ENCODE measurements at regions not wholly inside any gene's neighbourhood (a gene's known extent, or its start where the extent isn't known, plus 50 kb on each side); places are given as distances from the start of the nearest gene placed in this dataset.
A peak's percentile ranks its signal among the peaks of the same experiment; 100 is the strongest.

GRCh38 chr11:115624065-115624464 is 119.8 kb upstream of the CADM1 start:
- Mint-ChIP-seq H3K4me3 (peak overlapping the region; percentile 1), H3K36me3 (ENCODE audit: low read depth) (no peaks in the 10 kb centered on the region), H3K27me3 (ENCODE audit: low read depth) (no peaks in the 10 kb centered on the region), H3K27ac (ENCODE audit: unreplicated experiment) (no peak overlapping the region), H3K9me3 (no peaks in the 10 kb centered on the region), H3K4me1 (peaks cover 65% of the 10 kb centered on the region)
- no peak for DNase-seq (ENCODE audit: low read depth, low spot score)
- no peak for TF ChIP-seq CTCF (conservative IDR thresholded peaks at IDR 0.05)

- H3K4me1 Mint-ChIP-seq: peaks cover 68% of the 10 kb centered on the region
- no peak overlapping the region for H3K4me3 Mint-ChIP-seq
Measured at GRCh38 chr11:115623021-115623451, 118.8 kb upstream of the CADM1 start.

GRCh38 chr11:115618428-115618827 is 114.2 kb upstream of the CADM1 start:
- Mint-ChIP-seq H3K9me3 (no peaks in the 10 kb centered on the region), H3K27ac (ENCODE audit: unreplicated experiment) (no peak overlapping the region), H3K4me1 (peaks cover 52% of the 10 kb centered on the region), H3K27me3 (ENCODE audit: low read depth) (no peaks in the 10 kb centered on the region), H3K36me3 (ENCODE audit: low read depth) (no peaks in the 10 kb centered on the region), H3K4me3 (no peak overlapping the region)
- no peak for DNase-seq (ENCODE audit: low read depth, low spot score)
- no peak for TF ChIP-seq CTCF (conservative IDR thresholded peaks at IDR 0.05)

More at GRCh38 chr11:115623021-115623451, 118.8 kb upstream of the CADM1 start:
- H3K27ac Mint-ChIP-seq (ENCODE audit: unreplicated experiment): peak overlapping the region; percentile 78
- no peaks in the 10 kb centered on the region for H3K9me3 Mint-ChIP-seq
- H3K27me3 Mint-ChIP-seq (ENCODE audit: low read depth): no peaks in the 10 kb centered on the region
- DNase-seq (ENCODE audit: low read depth, low spot score): no peak
- no peaks in the 10 kb centered on the region for H3K36me3 Mint-ChIP-seq (ENCODE audit: low read depth)
- TF ChIP-seq CTCF (conservative IDR thresholded peaks at IDR 0.05): no peak

GRCh38 chr11:115617767-115618166 is 113.6 kb upstream of the CADM1 start:
- no peak for TF ChIP-seq CTCF (conservative IDR thresholded peaks at IDR 0.05)
- H3K27ac Mint-ChIP-seq (ENCODE audit: unreplicated experiment): peak overlapping the region; percentile 21
- peaks cover 48% of the 10 kb centered on the region for H3K4me1 Mint-ChIP-seq
- no peak for DNase-seq (ENCODE audit: low read depth, low spot score)
- no peaks in the 10 kb centered on the region for H3K9me3 Mint-ChIP-seq
- H3K27me3 Mint-ChIP-seq (ENCODE audit: low read depth): no peaks in the 10 kb centered on the region
- no peaks in the 10 kb centered on the region for H3K36me3 Mint-ChIP-seq (ENCODE audit: low read depth)
- H3K4me3 Mint-ChIP-seq: no peak overlapping the region

GRCh38 chr11:115616971-115617370 is 112.8 kb upstream of the CADM1 start:
- Mint-ChIP-seq H3K36me3 (ENCODE audit: low read depth) (no peaks in the 10 kb centered on the region), H3K9me3 (no peaks in the 10 kb centered on the region), H3K27ac (ENCODE audit: unreplicated experiment) (no peak overlapping the region), H3K4me1 (peaks cover 48% of the 10 kb centered on the region), H3K4me3 (no peak overlapping the region), H3K27me3 (ENCODE audit: low read depth) (no peaks in the 10 kb centered on the region)
- no peak for TF ChIP-seq CTCF (conservative IDR thresholded peaks at IDR 0.05)
- no peak for DNase-seq (ENCODE audit: low read depth, low spot score)
